OCI-M2 (cell line): ENCODE measurements at regions not wholly inside any gene's neighbourhood (a gene's known extent, or its start where the extent isn't known, plus 50 kb on each side); places are given as distances from the start of the nearest gene placed in this dataset.

Experiments used
- DNase-seq: peaks from one replicate; lab custom pipeline; 2025; ENCODE audit not compliant: unreplicated experiment; lab: John Stamatoyannopoulos, UW

DNA sequence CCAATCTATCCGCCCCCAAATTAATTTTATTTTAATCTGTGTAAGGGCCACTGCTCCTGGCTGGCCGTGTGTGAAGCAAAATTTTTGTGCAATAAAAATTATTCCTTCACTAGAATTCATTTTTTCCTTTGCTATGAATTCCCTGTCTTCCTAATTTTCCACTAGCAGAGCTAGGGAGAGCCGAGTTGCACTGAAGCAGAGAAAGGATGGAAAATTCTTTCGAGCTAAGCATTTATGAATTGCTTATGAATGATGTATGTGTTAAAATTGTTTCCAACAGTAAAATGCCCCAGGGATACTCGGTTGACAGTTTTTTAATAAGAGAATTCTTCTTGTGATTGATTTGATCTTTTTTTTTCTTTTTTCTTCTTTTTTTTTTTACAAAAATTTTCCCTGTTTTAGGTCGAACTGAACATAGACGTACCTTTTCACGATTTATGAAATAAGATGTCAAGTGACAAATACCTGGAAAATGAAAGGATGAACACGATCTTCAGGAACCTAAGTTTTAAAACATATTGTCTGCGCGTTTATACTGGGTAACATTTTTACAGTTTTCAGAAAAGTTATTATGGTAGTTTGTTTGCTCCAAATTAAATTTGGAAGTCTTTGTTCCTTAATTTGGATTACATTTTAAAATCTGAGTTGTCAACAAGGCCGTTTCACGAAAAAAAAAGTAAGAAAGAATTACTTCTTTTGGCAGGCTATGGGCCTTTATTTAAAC lies 288.8 kb upstream of the NFE2L3 start:
- DNase-seq = no peak

DNA sequence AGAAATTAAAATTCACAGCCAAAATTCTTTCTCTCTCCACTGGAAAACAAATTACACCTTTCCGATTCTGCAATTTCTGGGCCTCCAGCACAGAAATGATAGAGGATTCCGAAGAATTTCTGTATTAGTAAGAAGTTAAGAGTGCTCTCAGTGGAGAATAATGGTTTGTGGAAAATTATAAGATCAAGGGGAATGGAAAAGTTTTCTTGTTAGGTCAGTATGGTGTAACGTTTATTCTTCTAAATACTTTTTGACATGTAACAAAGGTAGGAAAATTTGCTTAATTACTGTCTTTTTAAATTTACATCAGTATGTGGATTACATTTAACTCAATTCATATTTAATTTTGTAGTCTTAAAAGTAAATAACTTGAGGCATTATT lies 288.3 kb upstream of the NFE2L3 start:
- DNase-seq = no peak

DNA sequence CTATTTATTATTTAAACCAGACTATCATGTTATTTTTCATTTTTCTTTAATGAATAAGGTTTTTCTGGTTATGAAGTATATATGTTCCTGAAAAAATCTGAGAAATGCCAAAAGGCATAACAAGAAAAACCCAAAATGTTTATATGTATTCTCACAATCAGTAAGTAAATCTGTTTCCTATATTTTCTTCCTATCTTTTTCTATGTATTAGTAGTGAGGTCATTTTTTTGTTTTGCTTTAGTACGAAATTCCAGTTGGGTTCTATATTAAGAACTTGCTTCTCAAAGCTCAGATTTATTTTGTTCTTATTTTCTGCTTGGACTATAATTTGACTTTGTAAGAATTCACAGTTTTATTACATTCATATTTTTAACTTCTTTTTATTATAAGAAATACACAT lies 287.5 kb upstream of the NFE2L3 start:
- no peak for DNase-seq

DNA sequence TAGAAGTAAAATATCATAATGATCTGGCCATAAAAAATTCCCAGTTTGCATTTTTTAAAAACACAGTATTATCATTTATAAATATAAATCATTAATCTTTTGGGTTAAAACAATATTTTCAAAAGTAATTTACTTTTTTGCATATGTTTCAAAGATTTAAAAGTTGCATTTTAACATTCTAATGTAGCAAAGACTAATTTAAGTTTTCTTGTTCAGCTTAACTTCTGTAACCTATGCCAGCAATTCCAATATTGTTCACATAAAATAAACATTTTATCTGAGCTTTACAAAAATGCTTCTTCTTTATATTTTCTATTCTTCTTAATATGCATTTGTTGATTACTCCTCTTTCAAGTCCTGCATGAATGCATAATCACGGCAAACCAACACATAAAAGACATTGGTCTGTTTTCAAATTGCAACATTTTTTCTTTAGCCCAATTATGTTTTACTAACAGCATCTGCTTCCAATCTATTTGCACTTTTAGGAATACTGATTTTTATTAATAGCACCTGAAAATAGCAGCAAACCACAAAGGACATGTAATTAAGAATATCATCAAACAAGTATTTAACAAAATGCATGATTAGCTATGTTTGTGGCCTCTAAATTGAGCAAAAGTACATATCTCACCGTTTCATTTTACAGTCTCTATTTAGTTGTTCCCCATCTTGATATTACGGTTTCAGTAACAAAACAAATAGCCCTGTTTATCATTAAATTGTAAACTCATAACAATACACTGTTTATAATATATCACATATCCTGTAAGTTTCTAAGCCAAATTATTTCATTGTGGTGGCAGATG lies 286.9 kb upstream of the NFE2L3 start:
- no peak for DNase-seq

DNA sequence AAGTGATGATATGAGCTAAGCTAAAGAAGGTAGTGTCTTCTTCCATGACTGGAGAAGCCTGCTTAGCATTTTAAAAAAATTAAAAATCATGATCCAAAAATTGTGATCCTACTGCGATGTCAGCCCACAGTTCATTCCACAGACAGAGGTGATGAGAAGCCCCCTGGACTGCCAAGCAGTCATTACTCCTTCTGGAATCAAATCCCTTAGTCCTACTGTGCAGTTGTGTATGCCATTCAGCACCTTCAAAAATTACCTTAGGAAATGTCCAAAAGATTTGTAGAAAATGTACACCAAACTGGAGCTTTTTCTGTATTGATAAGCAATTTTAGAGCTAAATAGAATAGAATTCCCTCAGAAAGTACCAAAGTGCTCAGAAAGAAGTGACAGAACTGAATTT lies 283.5 kb upstream of the NFE2L3 start:
- no peak for DNase-seq

DNA sequence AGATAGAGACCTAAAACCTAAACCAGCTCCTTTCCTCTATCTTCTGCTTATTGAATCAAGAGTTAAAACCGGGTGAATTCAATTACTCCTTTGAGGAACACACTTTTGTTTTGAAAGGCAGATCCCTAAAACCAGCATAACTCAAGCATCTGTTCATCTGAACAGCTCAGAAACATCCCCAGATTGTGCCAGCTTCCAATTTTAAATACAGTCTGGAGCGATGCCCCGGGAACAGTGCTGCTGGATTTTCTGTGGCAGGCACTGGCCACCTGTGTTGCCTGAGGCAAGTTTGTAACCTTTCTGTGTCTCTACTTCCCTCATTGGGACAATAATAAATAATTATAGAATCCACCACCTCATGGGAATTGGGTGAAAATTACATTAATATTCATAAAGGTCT lies 281.4 kb upstream of the NFE2L3 start:
- no peak for DNase-seq

DNA sequence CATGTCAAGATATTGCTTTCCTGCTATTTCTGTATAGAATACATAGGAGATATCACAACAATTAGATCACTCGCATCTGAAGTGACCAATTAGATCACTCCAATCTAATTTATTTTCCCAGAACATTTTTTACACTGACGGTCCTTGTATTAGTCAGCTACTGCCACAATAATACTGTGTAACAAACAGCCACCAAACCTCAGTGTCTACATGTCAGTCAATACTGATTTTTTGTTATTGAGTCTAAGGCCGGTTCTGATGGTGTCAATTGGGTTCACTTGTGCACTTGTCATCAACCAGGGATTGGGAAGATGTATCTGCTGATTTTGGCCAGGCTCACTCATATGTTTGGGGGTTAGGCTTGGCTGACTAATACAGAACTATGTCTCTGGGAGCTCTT lies 275.9 kb upstream of the NFE2L3 start:
- DNase-seq = no peak

DNA sequence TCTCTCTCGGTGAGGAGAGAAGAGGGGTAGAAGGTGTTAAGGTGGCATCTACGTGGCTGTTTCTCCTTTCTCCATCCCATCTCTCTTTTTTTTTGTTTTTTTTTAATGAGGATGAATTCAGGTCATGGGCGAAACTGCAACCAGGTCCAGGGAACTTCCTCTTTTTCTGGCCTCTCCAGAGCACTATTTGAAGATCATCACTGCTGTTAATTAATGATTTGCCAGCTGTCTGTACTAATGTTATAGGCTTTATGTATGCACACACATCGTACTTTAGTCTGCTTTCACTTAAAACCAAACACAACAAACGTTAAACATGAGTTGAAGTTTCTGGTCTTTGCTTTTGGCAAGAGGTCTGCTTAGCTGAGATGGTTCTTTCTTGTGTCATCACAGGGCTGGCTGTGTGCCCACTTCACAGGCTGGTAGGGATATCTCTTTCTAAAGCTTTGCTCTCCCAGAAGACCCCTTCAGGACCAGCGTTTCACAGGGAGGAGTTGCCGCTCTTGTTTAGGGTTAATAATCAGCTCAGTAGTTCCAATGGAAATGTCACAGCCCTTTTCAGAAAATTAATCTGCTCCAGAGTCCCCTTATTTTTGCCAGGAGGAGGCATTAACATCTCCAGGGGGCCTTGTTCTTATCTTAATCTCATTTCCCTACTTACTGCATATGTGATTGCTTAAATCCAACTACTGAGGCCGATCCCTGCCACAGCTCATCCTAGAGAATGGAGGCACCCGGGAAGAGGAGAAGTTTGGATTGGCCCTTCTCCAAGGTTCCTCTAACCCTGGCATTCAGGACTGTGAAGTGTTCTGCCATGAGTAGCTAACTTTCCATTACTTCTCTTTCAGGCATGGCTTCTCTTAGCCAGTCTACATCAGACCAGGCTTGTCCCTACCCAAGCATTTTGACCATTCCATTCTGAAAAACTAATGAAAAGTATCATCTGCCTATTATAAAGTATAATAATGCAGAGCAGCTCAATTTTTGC lies 273.9 kb upstream of the NFE2L3 start:
- DNase-seq = no peak

DNA sequence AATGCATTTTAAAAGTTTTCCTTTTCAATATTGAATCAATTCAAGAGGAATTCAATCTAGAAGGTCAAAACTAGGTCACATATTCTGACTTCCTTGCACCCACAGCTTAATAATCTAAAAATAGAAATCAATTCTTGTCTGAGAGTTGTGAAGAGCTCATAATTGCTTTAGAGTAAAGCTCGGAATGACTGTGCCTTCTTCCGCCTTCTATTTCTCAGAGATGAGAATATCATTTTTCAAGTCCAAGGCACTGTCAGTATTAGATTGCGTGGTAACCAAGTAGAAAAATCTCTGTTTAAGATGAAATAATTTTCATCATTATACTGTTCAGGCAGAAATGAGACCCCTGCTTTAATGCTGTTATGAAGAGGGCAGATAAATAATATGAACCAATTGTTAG lies 272.2 kb upstream of the NFE2L3 start:
- DNase-seq = no peak

DNA sequence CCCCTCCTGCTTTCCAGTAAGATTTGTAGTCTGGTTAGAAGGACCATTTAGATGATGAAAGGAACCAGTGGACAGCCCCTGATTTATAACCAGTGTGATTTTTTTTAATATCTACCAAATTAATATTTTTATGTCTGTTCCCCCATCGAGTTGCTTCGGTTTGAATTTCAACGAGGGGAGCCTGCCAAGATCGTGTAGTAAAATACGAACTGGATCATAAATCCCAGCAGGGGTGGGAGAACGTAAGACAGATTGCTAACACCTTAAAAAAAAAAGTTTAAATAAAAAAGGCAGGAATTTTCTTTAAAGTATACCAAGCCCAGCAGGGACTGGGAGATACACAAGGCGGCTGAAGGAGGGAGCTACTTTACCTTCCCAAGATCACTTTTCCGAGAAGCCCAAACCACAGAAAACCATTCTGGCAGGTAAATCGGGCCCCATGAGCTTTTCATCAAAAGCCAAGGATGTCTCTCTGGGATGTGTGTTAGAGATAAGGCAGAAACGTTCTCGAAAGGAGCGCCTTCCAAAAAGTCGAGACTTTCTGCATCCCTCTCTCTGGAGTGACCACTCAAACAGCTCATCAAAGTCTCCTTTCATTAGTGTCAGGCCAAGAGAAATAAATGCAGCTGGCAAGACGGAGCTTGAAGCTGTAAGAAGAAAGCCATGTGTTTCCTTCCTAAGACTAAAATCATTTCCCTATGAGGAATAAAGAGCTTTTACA lies 270.5 kb upstream of the NFE2L3 start:
- DNase-seq = no peak

DNA sequence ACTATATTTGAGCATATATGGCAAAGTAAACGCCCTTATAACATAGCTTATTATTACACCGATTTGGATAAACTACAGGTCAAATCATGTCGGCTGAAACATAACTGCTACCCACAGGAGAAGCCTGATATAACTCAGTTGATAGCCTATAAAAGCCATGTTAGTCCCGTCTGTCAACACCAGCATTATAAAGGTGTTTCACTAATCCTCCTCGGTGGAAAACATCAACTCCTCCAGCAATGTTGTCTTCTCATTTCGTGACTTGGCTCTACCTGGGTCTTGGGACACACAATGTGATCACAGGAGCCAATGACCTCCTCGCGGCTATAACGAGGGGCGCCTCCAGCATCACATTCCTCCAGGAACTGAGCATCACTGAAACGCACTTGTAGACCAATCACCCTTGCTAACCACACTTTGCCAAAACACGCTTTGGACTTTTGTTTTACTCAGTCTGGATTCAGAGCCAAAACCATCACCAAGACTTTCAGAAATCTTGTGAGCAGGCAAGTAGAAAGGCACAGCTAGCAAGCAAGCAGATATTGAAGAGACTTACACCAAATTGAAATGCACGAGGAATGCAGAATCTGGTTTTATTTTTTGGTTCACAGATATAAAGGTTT lies 269.7 kb upstream of the NFE2L3 start:
- DNase-seq = no peak

DNA sequence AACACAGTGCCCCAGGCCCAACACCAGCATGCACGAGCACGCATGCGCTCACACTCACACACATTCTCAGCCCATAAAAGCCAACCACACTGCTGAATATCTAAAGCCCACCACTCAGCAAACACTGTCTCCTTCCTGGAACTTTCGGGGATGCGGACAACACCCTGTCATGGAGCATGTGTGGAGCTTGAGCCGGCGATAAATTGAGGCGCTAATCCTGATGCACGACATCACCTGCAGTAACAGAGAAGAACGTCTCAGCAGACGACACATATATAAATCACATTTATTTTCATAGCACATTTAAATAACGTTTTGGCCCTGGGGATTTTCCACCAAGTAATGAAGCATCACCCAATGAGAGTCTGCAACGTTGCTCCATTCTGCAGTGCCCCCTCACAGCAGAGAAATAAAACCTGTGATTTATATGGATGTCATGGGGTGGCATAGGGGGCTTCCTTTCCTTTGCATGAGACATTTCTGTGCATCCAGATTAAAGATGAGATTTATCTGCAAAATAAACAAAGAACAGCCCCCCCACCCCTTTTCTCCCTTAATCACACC lies 267.7 kb upstream of the NFE2L3 start:
- DNase-seq = no peak

DNA sequence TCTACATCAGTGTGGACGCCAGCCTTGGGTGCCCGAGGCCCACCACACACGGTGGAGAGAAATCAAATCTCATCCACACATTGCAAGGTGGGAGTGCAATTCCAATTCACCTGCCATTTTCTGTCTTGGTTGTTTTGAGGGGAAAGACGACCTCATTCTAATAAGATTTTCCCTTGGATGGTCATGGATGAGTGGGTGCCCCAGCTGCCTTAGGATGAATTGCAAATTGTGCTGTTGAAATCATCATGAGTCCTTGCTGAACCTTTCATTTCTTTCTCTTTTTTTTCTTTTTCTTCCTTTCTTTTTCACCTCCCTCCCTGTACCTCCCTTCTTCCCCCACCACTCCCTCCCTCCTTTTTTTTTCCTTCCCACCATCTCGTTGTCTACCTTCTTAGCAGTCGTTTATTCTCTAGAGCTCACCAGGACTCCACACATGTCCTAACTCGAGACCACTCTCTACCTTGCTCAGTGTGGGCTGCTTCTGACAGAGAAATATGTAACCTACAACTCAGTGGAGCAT lies 266.9 kb upstream of the NFE2L3 start:
- DNase-seq = no peak

DNA sequence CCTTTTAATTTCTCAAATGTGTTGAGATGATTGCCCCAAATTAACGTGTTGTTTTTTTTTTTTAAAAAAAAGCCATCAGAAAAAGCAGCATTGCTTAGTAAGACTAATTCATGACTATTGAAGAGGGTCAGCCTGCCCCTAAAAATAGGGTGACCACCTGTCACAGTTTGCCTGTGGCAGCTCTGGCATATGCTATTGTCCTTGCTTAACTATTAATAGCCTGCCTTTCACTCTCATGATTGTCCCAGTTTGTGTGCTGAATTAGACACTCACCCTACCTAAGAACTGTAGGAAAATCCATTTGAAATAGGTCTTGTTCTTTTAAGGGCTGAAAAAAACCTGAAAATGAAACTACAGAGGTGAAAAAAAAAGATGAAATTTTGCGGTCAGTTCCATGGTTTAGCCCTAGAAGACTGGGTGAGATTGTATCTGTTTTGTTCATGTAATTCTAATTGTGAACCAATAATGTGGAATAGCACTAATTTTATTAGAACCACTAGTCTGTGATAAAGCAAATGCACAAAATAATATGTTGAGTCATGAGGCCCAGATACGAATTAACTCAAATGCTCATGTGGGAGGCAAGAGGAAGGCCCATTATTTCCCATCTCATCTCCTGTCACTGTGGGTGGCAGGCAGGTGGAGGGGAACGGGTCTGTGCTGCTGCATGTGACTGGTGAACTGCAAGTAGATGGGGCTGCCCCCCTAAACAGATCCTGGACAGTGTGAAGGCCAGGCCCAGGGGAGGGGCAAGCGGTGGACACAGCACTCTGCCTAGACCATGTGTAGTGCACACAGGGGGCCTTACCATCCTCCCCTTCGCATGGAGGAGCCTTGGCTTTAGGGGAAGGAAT lies 265.4 kb upstream of the NFE2L3 start:
- DNase-seq = no peak

DNA sequence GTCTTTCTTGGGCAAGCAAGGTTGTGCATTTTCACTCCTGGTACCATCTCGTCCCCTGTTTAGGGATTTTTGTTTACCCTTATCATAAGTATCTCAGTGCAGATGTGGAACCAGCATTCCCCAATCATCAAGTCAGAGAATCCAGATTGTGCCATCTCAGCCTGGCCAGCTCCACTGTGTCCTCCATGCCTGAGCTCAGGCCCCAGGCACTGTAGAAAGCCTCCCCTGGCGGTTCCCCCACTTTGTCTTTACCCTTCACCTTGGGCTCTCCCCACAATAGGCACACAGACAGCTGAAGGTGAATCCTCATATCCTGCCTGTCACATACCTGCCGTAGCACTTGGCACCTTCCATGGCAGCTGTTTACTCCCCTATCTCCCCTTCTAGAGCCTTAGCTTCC lies 264.7 kb upstream of the NFE2L3 start:
- no peak for DNase-seq

DNA sequence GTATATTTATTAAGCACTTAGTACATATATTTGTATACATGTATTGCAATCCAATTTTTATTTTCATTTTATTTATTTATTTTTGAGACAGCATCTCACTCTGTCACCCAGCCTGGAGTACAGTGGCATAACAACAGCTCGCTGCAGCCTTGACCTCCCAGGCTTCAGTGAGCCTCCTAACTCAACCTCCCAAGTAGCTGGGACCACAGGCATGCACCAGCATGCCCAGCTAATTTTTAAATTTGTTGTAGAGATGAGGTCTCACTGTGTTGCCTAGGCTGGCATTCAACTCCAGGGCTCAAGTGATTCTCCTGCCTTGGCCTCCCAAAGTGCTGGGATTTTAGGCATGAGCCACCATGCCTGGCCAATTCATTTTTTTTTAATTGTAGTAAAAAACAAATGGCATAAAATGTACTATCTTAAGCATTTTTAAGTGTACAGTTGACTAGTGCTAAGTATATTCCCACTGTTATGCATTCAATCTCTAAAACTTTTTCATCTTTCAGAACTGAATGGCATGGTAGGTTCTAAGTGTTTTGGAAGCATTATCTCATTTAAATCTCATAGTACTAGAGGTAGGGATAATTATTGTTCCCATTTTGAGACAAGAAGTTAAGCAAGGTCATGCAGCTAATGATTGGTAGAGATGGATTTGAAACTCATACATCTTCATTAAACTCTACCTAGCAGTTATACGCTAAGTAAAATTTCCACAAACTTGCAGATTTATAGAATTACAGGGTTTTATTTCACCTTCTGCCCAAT lies 264.0 kb upstream of the NFE2L3 start:
- DNase-seq = no peak

DNA sequence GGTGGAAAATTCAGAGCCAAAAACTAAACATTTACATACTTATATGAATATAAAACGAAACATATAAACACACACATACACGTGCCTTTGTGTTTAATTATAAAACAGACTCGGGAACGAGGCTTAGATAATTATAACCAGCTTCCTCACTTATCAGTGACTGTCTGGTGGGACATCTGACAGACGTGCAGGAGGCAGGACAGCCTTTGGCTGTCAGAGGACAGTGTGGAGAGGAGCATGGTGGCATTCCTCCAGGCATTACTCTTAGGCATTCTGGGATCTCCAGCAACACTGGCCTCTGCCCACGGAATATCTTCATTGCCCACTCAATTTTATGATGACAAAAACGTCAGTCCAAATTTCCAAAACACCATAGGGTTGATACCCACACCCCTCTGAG lies 262.2 kb upstream of the NFE2L3 start:
- DNase-seq = no peak

DNA sequence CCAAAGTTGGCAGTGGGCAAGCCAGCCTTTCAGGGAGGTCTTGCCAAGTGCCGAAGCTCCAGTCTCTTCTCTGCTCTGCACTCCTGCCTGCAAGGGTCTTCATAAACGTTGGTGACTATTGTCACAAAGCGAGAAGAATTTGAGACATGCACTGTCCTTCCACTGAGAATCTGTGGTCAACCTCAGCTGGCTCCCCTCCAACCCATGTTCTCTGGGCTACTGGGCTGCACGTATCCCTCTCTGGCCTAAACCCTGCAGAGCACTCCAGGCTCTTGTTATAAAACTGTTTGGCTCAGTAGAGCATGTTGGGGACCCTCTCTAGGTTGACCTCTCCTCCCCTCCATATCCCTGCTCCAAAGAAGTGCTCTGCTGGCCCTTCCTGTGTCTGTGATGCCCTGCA lies 260.4 kb upstream of the NFE2L3 start:
- DNase-seq = no peak
